Caco-2 (cell line): ENCODE measurements at regions not wholly inside any gene's neighbourhood (a gene's known extent, or its start where the extent isn't known, plus 50 kb on each side); places are given as distances from the start of the nearest gene placed in this dataset.

Source experiments
- BruUV-seq: library from RNA; stranded (reverse); fragments of 400-500 nt; replicated peaks from 2 replicates; lab custom pipeline; 2021; lab: Mats Ljungman, UMichigan
- CTCF ChIA-PET: fragments of 300-600 bp; sonication (Branson Sonifier 250); formaldehyde crosslinking; loops from one replicate; lab custom pipeline; 2022; ENCODE audit warnings: antibody characterized with exemption; lab: Charles Lee
- POLR2A ChIA-PET: fragments of 300-600 bp; sonication (Branson Sonifier 250); formaldehyde crosslinking; loops from one replicate; lab custom pipeline; 2022; ENCODE audit warnings: antibody characterized with exemption; lab: Charles Lee
- DNase-seq, 2 experiments: peaks; one replicate each; pipeline versions ENCODE4 v3.0.0 to v3.0.0-alpha.2; 2020 to 2022
- H3K27me3 ChIP-seq: replicated peaks from 2 replicates; pipeline ENCODE4 v1.6.0; 2011; ENCODE audit warnings: low read length; ENCODE audit not compliant: control insufficient read depth, insufficient read depth
- H3K36me3 ChIP-seq: 2 replicates; pipeline ENCODE4 v1.5.1; 2011; ENCODE audit warnings: low read length; ENCODE audit not compliant: control insufficient read depth, insufficient read depth
- H3K4me1 ChIP-seq: fragments of 250-450 bp; sonication (Bioruptor Pico); 2 replicates; pipeline ENCODE4 v1.5.1; 2020; ENCODE audit warnings: mild to moderate bottlenecking
- H3K4me3 ChIP-seq: 2 replicates; pipeline ENCODE4 v1.5.1; 2011; ENCODE audit warnings: low read depth, mild to moderate bottlenecking, control low read depth, low read length
- H3K9me3 ChIP-seq: fragments of 250-450 bp; sonication (Bioruptor Pico); 2 replicates; pipeline ENCODE4 v1.5.1; 2020; ENCODE audit warnings: mild to moderate bottlenecking, moderate library complexity
- H3K27ac Mint-ChIP-seq: one replicate; pipeline ENCODE4 v1.8.0; 2022; ENCODE audit warnings: mixed read lengths; ENCODE audit not compliant: unreplicated experiment
- H3K27me3 Mint-ChIP-seq: one replicate; pipeline ENCODE4 v1.8.0; 2022; ENCODE audit warnings: mixed read lengths; ENCODE audit not compliant: insufficient read depth, unreplicated experiment
- H3K36me3 Mint-ChIP-seq: one replicate; pipeline ENCODE4 v1.8.0; 2022; ENCODE audit warnings: mild to moderate bottlenecking, mixed read lengths; ENCODE audit not compliant: insufficient read depth, unreplicated experiment
- H3K4me1 Mint-ChIP-seq: one replicate; pipeline ENCODE4 v1.8.0; 2022; ENCODE audit warnings: low read depth, mixed read lengths; ENCODE audit not compliant: unreplicated experiment
- H3K4me3 Mint-ChIP-seq: one replicate; pipeline ENCODE4 v1.8.0; 2022; ENCODE audit warnings: mild to moderate bottlenecking, moderate library complexity, mixed read lengths; ENCODE audit not compliant: unreplicated experiment
- H3K9me3 Mint-ChIP-seq: one replicate; pipeline ENCODE4 v1.8.0; 2022; ENCODE audit warnings: mixed read lengths; ENCODE audit not compliant: unreplicated experiment
- CTCF ChIP-seq, 2 experiments: fragments of 200-600 bp in 1 of 2; IDR thresholded peaks; 1 replicate in 1 of 2; 2 replicates in 1 of 2; pipeline versions ENCODE4 v1.5.1 to v1.8.0; 2011 to 2022; ENCODE audit warnings: antibody characterized with exemption in 1 of 2, control low read depth in 1 of 2, inconsistent platforms in 1 of 2, low read depth in 1 of 2, low read length in 1 of 2, mild to moderate bottlenecking in 1 of 2, moderate library complexity in 1 of 2; ENCODE audit not compliant: insufficient read depth in 1 of 2, severe bottlenecking in 1 of 2, unreplicated experiment in 1 of 2
- intact Hi-C: fragments of 100-400 bp; cut with micrococcal nuclease; formaldehyde crosslinking; loops from one replicate; pipeline ENCODE4 v1.10.0; 2022; ENCODE audit not compliant: unreplicated experiment

DNA sequence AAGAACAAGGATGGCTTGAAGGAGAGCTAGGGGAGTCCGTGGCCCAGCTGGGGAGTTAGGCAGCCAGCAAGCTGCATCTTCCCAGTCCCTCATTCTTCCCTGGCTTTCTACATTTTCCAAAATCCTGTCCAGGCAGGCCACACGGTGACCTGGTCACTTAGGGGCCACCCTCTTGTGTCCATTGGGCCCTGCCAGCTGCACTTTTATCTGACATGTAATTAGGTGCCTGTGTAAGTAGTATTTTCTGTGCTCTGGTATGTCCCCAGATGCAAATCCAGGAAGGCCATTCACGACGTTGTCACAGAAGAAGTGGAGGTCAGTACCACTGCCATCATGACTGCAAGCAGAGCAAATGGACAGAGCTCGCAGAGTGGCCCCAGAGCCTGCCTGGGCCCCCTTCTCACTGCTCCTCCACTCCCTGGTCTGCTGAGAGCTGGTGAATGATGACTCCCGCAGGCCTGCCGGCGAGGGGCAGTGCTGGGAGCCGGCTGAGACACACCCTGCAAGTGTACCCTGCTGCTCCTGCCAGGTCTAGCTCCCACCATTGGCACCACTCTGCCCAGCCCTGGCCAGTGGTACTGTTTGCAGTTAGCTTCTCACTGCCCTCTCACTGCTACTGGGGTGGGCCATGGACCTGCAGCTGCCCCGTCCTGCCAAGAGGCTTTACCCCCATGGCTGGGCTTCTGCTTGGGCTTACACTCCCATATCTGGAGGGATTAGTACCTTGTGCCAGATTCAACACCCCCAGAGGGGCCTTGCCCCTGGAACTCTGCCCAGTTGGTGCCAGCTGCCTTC is 98.2 kb downstream of the GLRX3 start:
- POLR2A ChIA-PET = no interaction called here
- Histone ChIP-seq H3K9me3 (no peaks in the 10 kb centered on the region), H3K4me3 (no peak overlapping the region), H3K36me3 (no peaks in the 10 kb centered on the region), H3K27me3 (no peaks in the 10 kb centered on the region), H3K4me1 (no peaks in the 10 kb centered on the region)
- peaks cover 2% of the 10 kb centered on the region for H3K36me3 Mint-ChIP-seq
- H3K4me3 Mint-ChIP-seq = no peak overlapping the region
- CTCF ChIA-PET = no interaction called here
- BruUV-seq = no TSS peak
- peaks cover 18% of the 10 kb centered on the region for H3K9me3 Mint-ChIP-seq
- DNase-seq = no peak
- TF ChIP-seq CTCF (IDR thresholded peaks at IDR 0.05; ENCODE audit: insufficient read depth in 1 of 2, low read depth in 1 of 2, low read length in 1 of 2, severe bottlenecking in 1 of 2, unreplicated experiment in 1 of 2) = no peak
- H3K27ac Mint-ChIP-seq = no peak overlapping the region
- no peaks in the 10 kb centered on the region for H3K4me1 Mint-ChIP-seq
- peaks cover 5% of the 10 kb centered on the region for H3K27me3 Mint-ChIP-seq
- intact Hi-C loops = no loop called here

- H3K4me3 Mint-ChIP-seq = no peak overlapping the region
Observed at GRCh38 chr10:130236711-130237110, 100.5 kb downstream of the GLRX3 start.

GRCh38 chr10:130240409-130240808 is 104.2 kb downstream of the GLRX3 start:
- BruUV-seq = no TSS peak
- no peak for TF ChIP-seq CTCF (IDR thresholded peaks at IDR 0.05; ENCODE audit: insufficient read depth in 1 of 2, low read depth in 1 of 2, low read length in 1 of 2, severe bottlenecking in 1 of 2, unreplicated experiment in 1 of 2)
- no peak overlapping the region for H3K27ac Mint-ChIP-seq

More at GRCh38 chr10:130236711-130237110, 100.5 kb downstream of the GLRX3 start:
- Mint-ChIP-seq H3K36me3 (peaks cover 3% of the 10 kb centered on the region), H3K4me1 (no peaks in the 10 kb centered on the region), H3K9me3 (peaks cover 31% of the 10 kb centered on the region), H3K27me3 (peaks cover 3% of the 10 kb centered on the region), H3K27ac (no peak overlapping the region)
- TF ChIP-seq CTCF (IDR thresholded peaks at IDR 0.05; ENCODE audit: insufficient read depth in 1 of 2, low read depth in 1 of 2, low read length in 1 of 2, severe bottlenecking in 1 of 2, unreplicated experiment in 1 of 2) = no peak
- no peaks in the 10 kb centered on the region for H3K27me3 ChIP-seq
- no peaks in the 10 kb centered on the region for H3K36me3 ChIP-seq
- no peak overlapping the region for H3K4me3 ChIP-seq
- ChIA-PET CTCF (no interaction called here), POLR2A (no interaction called here)
- DNase-seq = no peak
- no peaks in the 10 kb centered on the region for H3K9me3 ChIP-seq
- intact Hi-C loops = no loop called here
- BruUV-seq = no TSS peak
- H3K4me1 ChIP-seq = no peaks in the 10 kb centered on the region

More at GRCh38 chr10:130240409-130240808, 104.2 kb downstream of the GLRX3 start:
- Histone ChIP-seq H3K4me3 (no peak overlapping the region), H3K36me3 (no peaks in the 10 kb centered on the region), H3K4me1 (no peaks in the 10 kb centered on the region), H3K9me3 (no peaks in the 10 kb centered on the region), H3K27me3 (no peaks in the 10 kb centered on the region)
- POLR2A ChIA-PET = no interaction called here
- H3K36me3 Mint-ChIP-seq = peaks cover 5% of the 10 kb centered on the region
- CTCF ChIA-PET = no interaction called here
- intact Hi-C loops = no loop called here
- H3K9me3 Mint-ChIP-seq = peaks cover 35% of the 10 kb centered on the region
- H3K27me3 Mint-ChIP-seq = no peaks in the 10 kb centered on the region
- no peak for DNase-seq
- no peaks in the 10 kb centered on the region for H3K4me1 Mint-ChIP-seq
- H3K4me3 Mint-ChIP-seq = no peak overlapping the region
